ENCODE measurements at regions not wholly inside any gene's neighbourhood (a gene's known extent, or its start where the extent isn't known, plus 50 kb on each side); places are given as distances from the start of the nearest gene placed in this dataset.

DNA sequence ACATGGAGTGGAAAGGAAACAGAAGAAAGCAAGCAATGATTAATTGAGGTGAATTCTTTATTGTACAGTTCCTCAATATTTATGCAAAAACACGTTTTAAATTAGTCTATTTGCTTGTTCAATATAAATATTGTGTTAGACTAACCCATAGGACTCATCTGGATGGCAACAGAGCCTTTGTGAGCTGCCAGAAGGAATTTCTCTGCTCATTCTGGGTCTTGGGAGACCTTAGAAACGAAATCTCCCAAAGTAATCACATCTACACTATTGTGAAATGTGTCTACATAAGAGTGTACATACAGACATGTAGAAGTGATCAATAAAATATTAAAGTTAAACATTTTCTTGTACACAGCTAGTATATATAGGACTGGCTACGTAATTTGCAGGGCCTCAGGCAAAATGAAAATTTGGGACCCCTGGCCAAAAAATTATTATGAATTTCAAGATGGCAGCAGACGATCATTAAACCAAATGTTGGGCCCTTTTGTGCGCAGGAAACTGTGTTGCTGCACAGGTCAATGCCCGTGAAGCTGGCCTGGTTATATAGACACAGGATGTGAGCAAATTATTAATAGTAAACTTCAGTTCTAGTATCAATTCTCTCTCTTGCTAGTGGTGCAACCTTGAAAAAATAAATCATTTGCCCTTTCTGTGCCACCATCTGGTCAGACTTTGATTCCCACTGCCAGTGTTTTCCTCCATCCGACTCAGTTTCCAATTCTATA lies 83.3 kb downstream of the MINAR1 start:
- H3K27me3 ChIP-seq = peaks cover 0 to 7% (median 0%) of the 10 kb centered on the region in 4 donors
- intact Hi-C loops (cut with DNase I) = no loop called here
- no peak overlapping the region for H3K27ac ChIP-seq (replicated peaks in 1 of 4)
- H3K4me3 ChIP-seq = no peak overlapping the region
- DNase-seq (ENCODE audit: extremely low spot score) = peak; percentile 14
- TF ChIP-seq EP300 (IDR thresholded peaks at IDR 0.05) (no peak), POLR2AphosphoS5 (IDR thresholded peaks at IDR 0.05) (no peak)
- H3K9me3 ChIP-seq = no peaks in the 10 kb centered on the region
- no peaks in the 10 kb centered on the region for H3K36me3 ChIP-seq
- H3K4me1 ChIP-seq = no peaks in the 10 kb centered on the region
- 77% methylated on average over 7 of the region's 7 CpGs for WGBS

DNA sequence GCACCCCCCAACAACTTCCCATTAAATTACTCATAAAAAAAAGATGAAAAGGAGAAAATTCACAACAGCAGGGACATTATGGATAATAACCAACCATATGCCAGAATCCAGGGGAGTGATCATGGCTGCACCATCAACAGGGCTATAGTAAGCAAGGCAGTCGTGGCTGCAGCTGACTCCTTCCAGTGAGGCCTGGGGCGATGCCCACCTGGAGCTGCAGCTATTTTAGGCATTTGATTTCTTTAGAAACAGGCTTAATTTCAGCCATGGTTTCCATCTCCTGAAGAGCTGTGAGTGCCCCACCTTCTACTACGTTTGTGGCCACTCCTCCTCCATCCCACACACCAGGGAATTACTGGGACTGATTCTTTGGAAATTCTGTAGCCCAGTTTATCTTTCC lies 84.0 kb downstream of the MINAR1 start:
- Histone ChIP-seq H3K36me3 (no peaks in the 10 kb centered on the region), H3K27ac (replicated peaks in 1 of 4) (no peak overlapping the region), H3K4me1 (no peaks in the 10 kb centered on the region), H3K27me3 (peaks cover 0 to 7% (median 0%) of the 10 kb centered on the region in 4 donors), H3K9me3 (no peaks in the 10 kb centered on the region), H3K4me3 (no peak overlapping the region)
- WGBS = 43% methylated on average over 3 of the region's 3 CpGs
- TF ChIP-seq POLR2AphosphoS5 (IDR thresholded peaks at IDR 0.05) (no peak), POLR2A (IDR thresholded peaks at IDR 0.05; ENCODE audit: low read depth) (no peak)
- intact Hi-C loops (cut with DNase I) = no loop called here
- DNase-seq (ENCODE audit: extremely low spot score) = no peak

DNA sequence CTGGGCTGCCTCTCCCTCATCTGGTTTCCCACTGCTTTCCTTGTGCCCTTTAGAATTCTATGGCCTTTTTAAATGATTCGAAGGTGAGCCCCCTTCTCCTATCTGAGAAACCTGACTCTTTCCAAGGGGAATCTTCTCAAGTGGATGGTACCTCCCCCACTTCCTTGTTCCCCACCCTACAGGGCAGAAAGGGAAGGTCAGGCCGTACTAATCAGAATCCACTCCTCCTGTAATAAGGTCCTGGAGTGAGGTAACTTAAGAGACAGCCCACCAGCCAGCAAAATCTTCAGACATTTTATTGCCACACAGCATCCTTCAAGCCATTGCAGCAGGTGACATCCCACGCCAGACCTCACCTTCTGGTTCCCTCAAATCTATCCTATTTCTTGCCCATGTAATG lies 84.5 kb downstream of the MINAR1 start:
- H3K27ac ChIP-seq (replicated peaks in 1 of 4) = no peak overlapping the region
- peak; percentile 89 for DNase-seq (ENCODE audit: extremely low spot score)
- H3K36me3 ChIP-seq = no peaks in the 10 kb centered on the region
- H3K9me3 ChIP-seq = no peaks in the 10 kb centered on the region
- intact Hi-C loops (cut with DNase I) = no loop called here
- TF ChIP-seq POLR2A (IDR thresholded peaks at IDR 0.05; ENCODE audit: low read depth) (no peak), POLR2AphosphoS5 (IDR thresholded peaks at IDR 0.05) (no peak), EP300 (IDR thresholded peaks at IDR 0.05) (no peak)
- TF ChIP-seq, protein P1, sequence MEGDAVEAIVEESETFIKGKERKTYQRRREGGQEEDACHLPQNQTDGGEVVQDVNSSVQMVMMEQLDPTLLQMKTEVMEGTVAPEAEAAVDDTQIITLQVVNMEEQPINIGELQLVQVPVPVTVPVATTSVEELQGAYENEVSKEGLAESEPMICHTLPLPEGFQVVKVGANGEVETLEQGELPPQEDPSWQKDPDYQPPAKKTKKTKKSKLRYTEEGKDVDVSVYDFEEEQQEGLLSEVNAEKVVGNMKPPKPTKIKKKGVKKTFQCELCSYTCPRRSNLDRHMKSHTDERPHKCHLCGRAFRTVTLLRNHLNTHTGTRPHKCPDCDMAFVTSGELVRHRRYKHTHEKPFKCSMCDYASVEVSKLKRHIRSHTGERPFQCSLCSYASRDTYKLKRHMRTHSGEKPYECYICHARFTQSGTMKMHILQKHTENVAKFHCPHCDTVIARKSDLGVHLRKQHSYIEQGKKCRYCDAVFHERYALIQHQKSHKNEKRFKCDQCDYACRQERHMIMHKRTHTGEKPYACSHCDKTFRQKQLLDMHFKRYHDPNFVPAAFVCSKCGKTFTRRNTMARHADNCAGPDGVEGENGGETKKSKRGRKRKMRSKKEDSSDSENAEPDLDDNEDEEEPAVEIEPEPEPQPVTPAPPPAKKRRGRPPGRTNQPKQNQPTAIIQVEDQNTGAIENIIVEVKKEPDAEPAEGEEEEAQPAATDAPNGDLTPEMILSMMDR (IDR thresholded peaks at IDR 0.05) = no peak
- peaks cover 0 to 7% (median 0%) of the 10 kb centered on the region in 4 donors for H3K27me3 ChIP-seq
- H3K4me3 ChIP-seq = no peak overlapping the region
- WGBS = 88% methylated on average over 3 of the region's 3 CpGs
- H3K4me1 ChIP-seq = no peaks in the 10 kb centered on the region

DNA sequence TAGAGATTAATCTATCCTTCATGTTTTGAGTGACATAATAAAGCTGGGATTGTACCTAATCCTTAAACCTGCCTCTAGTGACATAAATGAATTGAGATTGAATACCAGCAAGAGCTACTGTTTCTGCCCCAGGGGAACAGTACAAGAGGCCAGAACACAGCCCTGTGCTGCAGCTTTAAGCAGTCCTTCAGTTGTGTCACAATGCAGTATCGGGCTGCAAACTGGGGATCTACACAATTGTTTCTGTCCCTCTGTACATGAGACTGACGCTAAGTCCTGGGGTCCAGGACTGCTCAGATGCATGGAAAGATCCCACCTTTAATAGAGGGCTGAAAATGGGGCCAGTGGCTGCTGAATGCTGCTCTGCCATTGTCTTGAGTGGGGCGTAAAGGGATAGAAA lies 87.5 kb downstream of the MINAR1 start:
- H3K27ac ChIP-seq (replicated peaks in 1 of 4) = no peak overlapping the region
- peaks cover 0 to 7% (median 0%) of the 10 kb centered on the region in 4 donors for H3K27me3 ChIP-seq
- H3K4me1 ChIP-seq = no peaks in the 10 kb centered on the region
- 81% methylated on average over 3 of the region's 3 CpGs for WGBS
- TF ChIP-seq EP300 (IDR thresholded peaks at IDR 0.05) = no peak
- TF ChIP-seq, protein P1 (IDR thresholded peaks at IDR 0.05) = no peak
- TF ChIP-seq POLR2AphosphoS5 (IDR thresholded peaks at IDR 0.05) = no peak
- no peak for TF ChIP-seq POLR2A (IDR thresholded peaks at IDR 0.05; ENCODE audit: low read depth)
- H3K4me3 ChIP-seq = no peak overlapping the region
- H3K9me3 ChIP-seq = no peaks in the 10 kb centered on the region
- no peaks in the 10 kb centered on the region for H3K36me3 ChIP-seq
- DNase-seq (ENCODE audit: extremely low spot score) = peak; percentile 80
- intact Hi-C loops (cut with DNase I) = no loop called here

DNA sequence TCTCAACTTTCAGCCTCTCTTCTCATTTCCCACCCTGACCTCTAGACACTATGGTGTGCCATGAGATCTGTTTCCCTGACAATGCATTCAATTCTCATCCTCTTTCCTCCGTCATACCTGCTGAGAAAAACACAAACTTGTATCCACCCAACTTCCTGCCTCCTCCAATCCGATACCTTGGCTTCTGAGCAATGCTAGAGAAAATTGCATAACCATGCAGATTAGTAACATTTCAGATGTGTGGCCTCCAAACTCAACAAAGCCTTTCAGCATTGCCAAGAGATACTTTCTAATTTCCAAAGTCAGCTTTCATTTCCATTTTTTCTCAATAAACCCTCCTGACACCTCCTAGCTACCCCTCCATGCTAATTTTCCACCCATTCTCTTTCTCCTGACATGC lies 88.5 kb downstream of the MINAR1 start:
- H3K36me3 ChIP-seq = no peaks in the 10 kb centered on the region
- H3K27ac ChIP-seq (replicated peaks in 1 of 4) = no peak overlapping the region
- no peaks in the 10 kb centered on the region for H3K9me3 ChIP-seq
- H3K4me1 ChIP-seq = no peaks in the 10 kb centered on the region
- intact Hi-C loops (cut with DNase I) = no loop called here
- DNase-seq (ENCODE audit: extremely low spot score) = peak; percentile 26
- TF ChIP-seq POLR2AphosphoS5 (IDR thresholded peaks at IDR 0.05) (no peak), EP300 (IDR thresholded peaks at IDR 0.05) (no peak), POLR2A (IDR thresholded peaks at IDR 0.05; ENCODE audit: low read depth) (no peak)
- TF ChIP-seq, protein P1 (IDR thresholded peaks at IDR 0.05) = no peak
- H3K4me3 ChIP-seq = no peak overlapping the region
- WGBS = 85% methylated on average over 2 of the region's 2 CpGs
- H3K27me3 ChIP-seq = peaks cover 0 to 7% (median 0%) of the 10 kb centered on the region in 4 donors
